WTC11 (cell line): ENCODE measurements at regions not wholly inside any gene's neighbourhood (a gene's known extent, or its start where the extent isn't known, plus 50 kb on each side); places are given as distances from the start of the nearest gene placed in this dataset.

Source experiments
- ATAC-seq: fragments of 200-7000 bp; cut with Tn5 transposase; 2 replicates; pipeline ENCODE4 v1.10.0; 2021; ENCODE audit warnings: mild to moderate bottlenecking, moderate library complexity
- CTCF ChIA-PET: fragments of 300-600 bp; sonication (Branson Sonifier 250); formaldehyde crosslinking; loops from one replicate; lab custom pipeline; 2021; ENCODE audit warnings: antibody characterized with exemption; lab: Charles Lee
- POLR2A ChIA-PET: fragments of 350-600 bp; sonication (Branson Sonifier 250); formaldehyde crosslinking; loops from one replicate; lab custom pipeline; 2021; ENCODE audit warnings: antibody characterized with exemption; lab: Charles Lee
- DNase-seq: peaks from one replicate; pipeline ENCODE4 v3.0.0; 2021; ENCODE audit warnings: low spot score
- H3K27ac Mint-ChIP-seq: 2 replicates; pipeline ENCODE4 v1.8.0; 2021; ENCODE audit warnings: mixed read lengths
- H3K27me3 Mint-ChIP-seq: 2 replicates; pipeline ENCODE4 v1.8.0; 2021; ENCODE audit warnings: low read depth, mild to moderate bottlenecking, moderate library complexity, mixed read lengths
- H3K36me3 Mint-ChIP-seq: 2 replicates; pipeline ENCODE4 v1.8.0; 2021; ENCODE audit warnings: mixed read lengths
- H3K4me1 Mint-ChIP-seq: 2 replicates; pipeline ENCODE4 v1.8.0; 2022; ENCODE audit warnings: mixed read lengths
- H3K4me3 Mint-ChIP-seq: 2 replicates; pipeline ENCODE4 v1.8.0; 2021; ENCODE audit warnings: mild to moderate bottlenecking, moderate library complexity, mixed read lengths
- H3K9me3 Mint-ChIP-seq: 2 replicates; pipeline ENCODE4 v1.8.0; 2021; ENCODE audit warnings: mixed read lengths
- ATF1 ChIP-seq: sonication (generic); formaldehyde crosslinking; IDR thresholded peaks from 2 replicates; pipeline ENCODE4 v1.8.1; 2023; ENCODE audit warnings: mild to moderate bottlenecking, moderate library complexity, missing genetic modification reagents
- ATF6 ChIP-seq: sonication (generic); formaldehyde crosslinking; IDR thresholded peaks from 2 replicates; pipeline ENCODE4 v1.8.1; 2023; ENCODE audit warnings: mild to moderate bottlenecking, missing genetic modification reagents
- CBFB ChIP-seq: sonication (generic); formaldehyde crosslinking; IDR thresholded peaks from 2 replicates; pipeline ENCODE4 v1.8.1; 2022; ENCODE audit warnings: mild to moderate bottlenecking, low read depth, missing genetic modification reagents
- E2F5 ChIP-seq: sonication (generic); formaldehyde crosslinking; IDR thresholded peaks from 2 replicates; pipeline ENCODE4 v1.8.1; 2022; ENCODE audit warnings: mild to moderate bottlenecking, moderate library complexity, missing genetic modification reagents
- EMX1 ChIP-seq: fragments of 250-450 bp; sonication (Bioruptor Pico); IDR thresholded peaks from 2 replicates; pipeline ENCODE4 v1.8.0; 2021; ENCODE audit warnings: mild to moderate bottlenecking
- ESRRA ChIP-seq: sonication (generic); formaldehyde crosslinking; IDR thresholded peaks from 2 replicates; pipeline ENCODE4 v1.8.1; 2022; ENCODE audit warnings: mild to moderate bottlenecking, missing genetic modification reagents, borderline replicate concordance
- ETV6 ChIP-seq: sonication (generic); formaldehyde crosslinking; IDR thresholded peaks from 2 replicates; pipeline ENCODE4 v1.8.1; 2022; ENCODE audit warnings: mild to moderate bottlenecking, missing genetic modification reagents
- FOXJ3 ChIP-seq: sonication (generic); formaldehyde crosslinking; IDR thresholded peaks from 2 replicates; pipeline ENCODE4 v1.9.0; 2021; ENCODE audit warnings: missing genetic modification reagents, mild to moderate bottlenecking, borderline replicate concordance
- FOXP1 ChIP-seq: sonication (generic); formaldehyde crosslinking; IDR thresholded peaks from 2 replicates; pipeline ENCODE4 v1.8.0; 2022; ENCODE audit warnings: missing genetic modification reagents, mild to moderate bottlenecking, moderate library complexity, borderline replicate concordance
- FOXP4 ChIP-seq: sonication (generic); formaldehyde crosslinking; IDR thresholded peaks from 2 replicates; pipeline ENCODE4 v1.8.0; 2022; ENCODE audit warnings: mild to moderate bottlenecking, missing genetic modification reagents
- GRHL2 ChIP-seq: fragments of 250-450 bp; sonication (Bioruptor Pico); IDR thresholded peaks from 2 replicates; pipeline ENCODE4 v1.8.0; 2022; ENCODE audit warnings: mild to moderate bottlenecking, moderate library complexity; ENCODE audit not compliant: insufficient replicate concordance, severe bottlenecking
- JAZF1 ChIP-seq: fragments of 250-450 bp; sonication (Bioruptor Pico); IDR thresholded peaks from 2 replicates; pipeline ENCODE4 v1.9.0; 2021; ENCODE audit warnings: moderate library complexity, mild to moderate bottlenecking, inconsistent platforms
- MXD4 ChIP-seq: fragments of 250-450 bp; sonication (Bioruptor Pico); IDR thresholded peaks from 2 replicates; pipeline ENCODE4 v1.8.0; 2021; ENCODE audit warnings: mild to moderate bottlenecking, moderate library complexity, borderline replicate concordance
- MYBL2 ChIP-seq: sonication (generic); formaldehyde crosslinking; IDR thresholded peaks from 2 replicates; pipeline ENCODE4 v1.8.1; 2023; ENCODE audit warnings: mild to moderate bottlenecking, moderate library complexity, missing genetic modification reagents
- NFE2L1 ChIP-seq: sonication (generic); formaldehyde crosslinking; IDR thresholded peaks from 2 replicates; pipeline ENCODE4 v1.8.1; 2023; ENCODE audit warnings: missing genetic modification reagents
- NFYB ChIP-seq: sonication (generic); formaldehyde crosslinking; conservative IDR thresholded peaks from 2 replicates; pipeline ENCODE4 v1.8.0; 2022; ENCODE audit warnings: low read depth, missing genetic modification reagents
- NR3C1 ChIP-seq: sonication (generic); formaldehyde crosslinking; conservative IDR thresholded peaks from 2 replicates; pipeline ENCODE4 v1.8.1; 2023; ENCODE audit warnings: low read depth, mild to moderate bottlenecking, missing genetic modification reagents
- PREB ChIP-seq: sonication (generic); formaldehyde crosslinking; IDR thresholded peaks from 2 replicates; pipeline ENCODE4 v1.8.1; 2022; ENCODE audit warnings: mild to moderate bottlenecking, missing genetic modification reagents, moderate library complexity, borderline replicate concordance
- RORB ChIP-seq: fragments of 250-450 bp; sonication (Bioruptor Pico); IDR thresholded peaks from 2 replicates; pipeline ENCODE4 v1.9.0; 2021; ENCODE audit warnings: mild to moderate bottlenecking
- SMAD4 ChIP-seq: sonication (generic); formaldehyde crosslinking; IDR thresholded peaks from 2 replicates; pipeline ENCODE4 v1.8.0; 2022; ENCODE audit warnings: mild to moderate bottlenecking, missing genetic modification reagents
- SOX15 ChIP-seq: fragments of 250-450 bp; sonication (Bioruptor Pico); IDR thresholded peaks from 2 replicates; pipeline ENCODE4 v1.9.0; 2021; ENCODE audit warnings: mild to moderate bottlenecking
- TCF7 ChIP-seq: sonication (generic); formaldehyde crosslinking; IDR thresholded peaks from 2 replicates; pipeline ENCODE4 v1.8.0; 2022; ENCODE audit warnings: mild to moderate bottlenecking, low read depth, missing genetic modification reagents, moderate library complexity
- TEAD1 ChIP-seq: sonication (generic); formaldehyde crosslinking; IDR thresholded peaks from 2 replicates; pipeline ENCODE4 v1.8.0; 2022; ENCODE audit warnings: mild to moderate bottlenecking, missing genetic modification reagents
- ZBTB43 ChIP-seq: sonication (generic); formaldehyde crosslinking; IDR thresholded peaks from 2 replicates; pipeline ENCODE4 v1.8.1; 2023; ENCODE audit warnings: mild to moderate bottlenecking, missing genetic modification reagents
- ZMAT4 ChIP-seq: fragments of 250-450 bp; sonication (Bioruptor Pico); IDR thresholded peaks from 2 replicates; pipeline ENCODE4 v1.9.0; 2021; ENCODE audit warnings: mild to moderate bottlenecking
- ZNF121 ChIP-seq: sonication (generic); formaldehyde crosslinking; IDR thresholded peaks from 2 replicates; pipeline ENCODE4 v1.8.0; 2023; ENCODE audit warnings: missing genetic modification reagents

GRCh38 chr10:91051829-91052228, 130.9 kb upstream of the ANKRD1 start (continued):
- TF ChIP-seq FOXP4 (CRISPR knock-in tag) (no peak), ZMAT4 (CRISPR knock-in tag) (no peak), EMX1 (CRISPR knock-in tag) (no peak), TEAD1 (no peak), RORB (no peak), ESRRA (CRISPR knock-in tag) (no peak), NR3C1 (no peak), SOX15 (no peak)

- Mint-ChIP-seq H3K36me3 (no peaks in the 10 kb centered on the region), H3K4me1 (peaks cover 16% of the 10 kb centered on the region), H3K27ac (no peak overlapping the region), H3K4me3 (no peak overlapping the region), H3K9me3 (no peaks in the 10 kb centered on the region), H3K27me3 (peaks cover 3% of the 10 kb centered on the region; the same call in 1 of the 2 replicates)
- ATAC-seq: no peak
- ChIA-PET POLR2A (no interaction called here), CTCF (no interaction called here)
- DNase-seq: no peak
- no peak for TF ChIP-seq MXD4
- no peak for TF ChIP-seq CBFB (CRISPR knock-in tag)
- TF ChIP-seq ATF6: no peak
- no peak for TF ChIP-seq ATF1
- no peak for TF ChIP-seq NFYB
- no peak for TF ChIP-seq ETV6 (CRISPR knock-in tag)
- no peak for TF ChIP-seq SMAD4 (CRISPR knock-in tag)
Measured at GRCh38 chr10:91054325-91054724, 133.4 kb upstream of the ANKRD1 start.

GRCh38 chr10:91061187-91061586, 140.3 kb upstream of the ANKRD1 start:
- Mint-ChIP-seq H3K4me1 (no peaks in the 10 kb centered on the region), H3K27ac (no peak overlapping the region), H3K27me3 (peaks cover 3% of the 10 kb centered on the region), H3K4me3 (no peak overlapping the region), H3K36me3 (no peaks in the 10 kb centered on the region), H3K9me3 (no peaks in the 10 kb centered on the region)
- ChIA-PET CTCF (no interaction called here), POLR2A (no interaction called here)
- ATAC-seq (no peak), DNase-seq (no peak)
- TF ChIP-seq ZNF121 (no peak), SMAD4 (CRISPR knock-in tag) (no peak), MYBL2 (CRISPR knock-in tag) (no peak), FOXP4 (CRISPR knock-in tag) (no peak), JAZF1 (no peak), ZBTB43 (CRISPR knock-in tag) (no peak), TCF7 (CRISPR knock-in tag) (no peak), NFE2L1 (CRISPR knock-in tag) (no peak), FOXJ3 (CRISPR knock-in tag) (no peak), PREB (CRISPR knock-in tag) (no peak), ESRRA (CRISPR knock-in tag) (no peak), FOXP1 (no peak), GRHL2 (CRISPR knock-in tag) (no peak), NR3C1 (no peak), MXD4 (no peak), EMX1 (CRISPR knock-in tag) (no peak), ETV6 (CRISPR knock-in tag) (no peak), E2F5 (CRISPR knock-in tag) (no peak)
